GM13977 (cell line): ENCODE measurements at regions not wholly inside any gene's neighbourhood (a gene's known extent, or its start where the extent isn't known, plus 50 kb on each side); places are given as distances from the start of the nearest gene placed in this dataset.

ENCODE experiments used
- DNase-seq: peaks from one replicate; pipeline ENCODE4 v3.0.0; 2012; ENCODE audit warnings: low spot score
- in situ Hi-C: fragments of 300-500 bp; cut with MboI; formaldehyde crosslinking; loops from one replicate; pipeline ENCODE4 v1.12.0; 2022; ENCODE audit warnings: low sequenced_read_pairs, low pct_unique_long_range_greater_than_20kb, mixed read lengths, inconsistent platforms; ENCODE audit not compliant: unreplicated experiment
- TF ChIP-seq, protein P1 (sequence below): IDR thresholded peaks from 2 replicates; pipeline ENCODE4 v1.5.1; 2012; ENCODE audit warnings: mild to moderate bottlenecking, control low read depth; ENCODE audit not compliant: insufficient read depth; ENCODE audit errors: extremely low read depth, missing control alignments

GRCh38 chr2:40746191-40746590, 294.3 kb upstream of the SLC8A1 start:
- in situ Hi-C loops: no loop called here
- DNase-seq: no peak
- TF ChIP-seq, protein P1, sequence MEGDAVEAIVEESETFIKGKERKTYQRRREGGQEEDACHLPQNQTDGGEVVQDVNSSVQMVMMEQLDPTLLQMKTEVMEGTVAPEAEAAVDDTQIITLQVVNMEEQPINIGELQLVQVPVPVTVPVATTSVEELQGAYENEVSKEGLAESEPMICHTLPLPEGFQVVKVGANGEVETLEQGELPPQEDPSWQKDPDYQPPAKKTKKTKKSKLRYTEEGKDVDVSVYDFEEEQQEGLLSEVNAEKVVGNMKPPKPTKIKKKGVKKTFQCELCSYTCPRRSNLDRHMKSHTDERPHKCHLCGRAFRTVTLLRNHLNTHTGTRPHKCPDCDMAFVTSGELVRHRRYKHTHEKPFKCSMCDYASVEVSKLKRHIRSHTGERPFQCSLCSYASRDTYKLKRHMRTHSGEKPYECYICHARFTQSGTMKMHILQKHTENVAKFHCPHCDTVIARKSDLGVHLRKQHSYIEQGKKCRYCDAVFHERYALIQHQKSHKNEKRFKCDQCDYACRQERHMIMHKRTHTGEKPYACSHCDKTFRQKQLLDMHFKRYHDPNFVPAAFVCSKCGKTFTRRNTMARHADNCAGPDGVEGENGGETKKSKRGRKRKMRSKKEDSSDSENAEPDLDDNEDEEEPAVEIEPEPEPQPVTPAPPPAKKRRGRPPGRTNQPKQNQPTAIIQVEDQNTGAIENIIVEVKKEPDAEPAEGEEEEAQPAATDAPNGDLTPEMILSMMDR: no peak

DNA sequence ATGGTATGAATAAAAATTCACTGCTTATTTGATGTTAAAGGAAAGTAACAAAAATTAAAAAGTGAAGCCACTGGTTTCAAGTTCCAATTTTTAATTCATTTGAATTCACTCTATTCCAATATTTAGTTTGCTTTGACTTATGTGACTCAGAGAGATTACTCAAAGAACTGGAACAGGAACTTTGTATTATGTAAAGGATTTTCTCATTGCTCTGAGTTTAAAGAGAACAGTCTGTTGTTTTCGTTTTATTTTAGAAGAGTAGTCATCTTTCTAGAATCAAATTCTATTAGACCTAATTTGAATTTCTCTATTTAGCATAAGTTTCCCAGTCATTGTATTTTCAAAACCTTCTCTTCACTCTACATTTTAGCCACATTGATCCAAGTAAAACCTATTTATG, 300.1 kb upstream of the SLC8A1 start:
- DNase-seq: no peak
- TF ChIP-seq, protein P1: no peak
- in situ Hi-C loops: no loop called here

GRCh38 chr2:40752796-40753195, 300.9 kb upstream of the SLC8A1 start:
- no peak for DNase-seq
- TF ChIP-seq, protein P1: no peak
- in situ Hi-C loops: no loop called here

DNA sequence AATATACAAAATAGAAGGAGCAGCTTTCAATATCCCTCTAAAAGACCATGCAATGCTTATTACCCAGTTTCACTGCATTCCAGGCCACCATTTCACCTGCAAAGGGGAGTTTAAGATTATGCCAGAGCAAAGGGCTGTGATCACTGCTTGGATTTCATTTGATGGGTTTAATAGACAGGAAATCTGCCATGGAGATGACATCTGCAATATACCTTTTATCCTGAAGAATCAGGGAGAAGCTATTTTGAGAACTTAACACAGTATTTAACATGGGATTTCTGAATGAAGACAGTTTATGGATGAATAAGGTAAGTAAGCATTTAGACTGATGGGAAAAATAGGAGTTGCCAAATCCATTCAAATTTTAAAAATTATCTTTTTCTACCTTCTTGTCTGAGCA, 303.0 kb upstream of the SLC8A1 start:
- in situ Hi-C loops: no loop called here
- TF ChIP-seq, protein P1: no peak

GRCh38 chr2:40758401-40759155, 306.7 kb upstream of the SLC8A1 start:
- in situ Hi-C loops: no loop called here
- TF ChIP-seq, protein P1: no peak
- DNase-seq: no peak

More for the DNA sequence above, 303.0 kb upstream of the SLC8A1 start:
- DNase-seq: no peak

- DNase-seq: no peak
- TF ChIP-seq, protein P1: peak; percentile 54
- in situ Hi-C loops: no loop called here
Measured at GRCh38 chr2:40760071-40760666, 308.3 kb upstream of the SLC8A1 start.
